Keratinocyte (primary cell): ENCODE measurements at regions not wholly inside any gene's neighbourhood (a gene's known extent, or its start where the extent isn't known, plus 50 kb on each side); places are given as distances from the start of the nearest gene placed in this dataset.

Source experiments
- EZH2 ChIP-seq: IDR thresholded peaks from one replicate; pipeline ENCODE4 v1.6.1; 2012; ENCODE audit warnings: inconsistent platforms, mild to moderate bottlenecking, low read length, moderate library complexity
- TF ChIP-seq, protein P1 (sequence below), 3 experiments: IDR thresholded peaks in 1 of 3; conservative IDR thresholded peaks in 1 of 3; optimal IDR thresholded peaks in 1 of 3; 2 replicates in 2 of 3; 3 replicates in 1 of 3; pipeline versions ENCODE3 to v1.5.1; 2011; ENCODE audit warnings: low read length in 3 of 3, mild to moderate bottlenecking in 3 of 3, moderate library complexity in 2 of 3, control low read depth in 1 of 3, inconsistent platforms in 1 of 3; ENCODE audit not compliant: insufficient read depth in 2 of 3; ENCODE audit errors: extremely low read depth in 1 of 3

DNA sequence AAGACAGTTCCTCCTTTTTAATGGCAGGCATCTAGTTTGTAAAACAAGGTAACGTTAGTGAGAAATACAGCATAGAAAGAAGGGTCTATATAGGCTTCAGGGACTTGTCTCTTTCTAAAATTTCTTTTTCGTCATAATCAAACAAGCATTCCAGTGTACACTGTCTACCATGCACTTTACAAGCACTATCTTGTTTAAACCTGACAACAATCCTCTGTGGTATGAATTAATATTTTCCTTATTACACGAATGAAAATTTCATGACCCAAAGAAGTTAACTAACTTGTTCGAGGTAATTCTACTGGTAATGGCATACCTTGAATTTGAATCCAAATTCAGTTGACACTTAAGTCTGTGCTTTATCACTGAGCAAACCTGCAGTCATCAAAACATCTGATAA, 399.7 kb upstream of the NBEA start:
- TF ChIP-seq, protein P1, sequence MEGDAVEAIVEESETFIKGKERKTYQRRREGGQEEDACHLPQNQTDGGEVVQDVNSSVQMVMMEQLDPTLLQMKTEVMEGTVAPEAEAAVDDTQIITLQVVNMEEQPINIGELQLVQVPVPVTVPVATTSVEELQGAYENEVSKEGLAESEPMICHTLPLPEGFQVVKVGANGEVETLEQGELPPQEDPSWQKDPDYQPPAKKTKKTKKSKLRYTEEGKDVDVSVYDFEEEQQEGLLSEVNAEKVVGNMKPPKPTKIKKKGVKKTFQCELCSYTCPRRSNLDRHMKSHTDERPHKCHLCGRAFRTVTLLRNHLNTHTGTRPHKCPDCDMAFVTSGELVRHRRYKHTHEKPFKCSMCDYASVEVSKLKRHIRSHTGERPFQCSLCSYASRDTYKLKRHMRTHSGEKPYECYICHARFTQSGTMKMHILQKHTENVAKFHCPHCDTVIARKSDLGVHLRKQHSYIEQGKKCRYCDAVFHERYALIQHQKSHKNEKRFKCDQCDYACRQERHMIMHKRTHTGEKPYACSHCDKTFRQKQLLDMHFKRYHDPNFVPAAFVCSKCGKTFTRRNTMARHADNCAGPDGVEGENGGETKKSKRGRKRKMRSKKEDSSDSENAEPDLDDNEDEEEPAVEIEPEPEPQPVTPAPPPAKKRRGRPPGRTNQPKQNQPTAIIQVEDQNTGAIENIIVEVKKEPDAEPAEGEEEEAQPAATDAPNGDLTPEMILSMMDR (optimal IDR thresholded peaks at IDR 0.05 in 1 of 3, IDR thresholded peaks at IDR 0.05 in 1 of 3, conservative IDR thresholded peaks at IDR 0.05 in 1 of 3; ENCODE audit: extremely low read depth in 1 of 3, insufficient read depth in 2 of 3, low read length in 3 of 3) = no peak
- TF ChIP-seq EZH2 = no peak
